GM18873 (cell line): ENCODE measurements at regions not wholly inside any gene's neighbourhood (a gene's known extent, or its start where the extent isn't known, plus 50 kb on each side); places are given as distances from the start of the nearest gene placed in this dataset.

ENCODE experiments used
- ATAC-seq: cut with Tn5 transposase; IDR thresholded peaks from one replicate; pipeline ENCODE4 v1.9.1; 2021; ENCODE audit warnings: mild to moderate bottlenecking, moderate library complexity, moderate number of reproducible peaks; ENCODE audit not compliant: unreplicated experiment, low FRiP score

DNA sequence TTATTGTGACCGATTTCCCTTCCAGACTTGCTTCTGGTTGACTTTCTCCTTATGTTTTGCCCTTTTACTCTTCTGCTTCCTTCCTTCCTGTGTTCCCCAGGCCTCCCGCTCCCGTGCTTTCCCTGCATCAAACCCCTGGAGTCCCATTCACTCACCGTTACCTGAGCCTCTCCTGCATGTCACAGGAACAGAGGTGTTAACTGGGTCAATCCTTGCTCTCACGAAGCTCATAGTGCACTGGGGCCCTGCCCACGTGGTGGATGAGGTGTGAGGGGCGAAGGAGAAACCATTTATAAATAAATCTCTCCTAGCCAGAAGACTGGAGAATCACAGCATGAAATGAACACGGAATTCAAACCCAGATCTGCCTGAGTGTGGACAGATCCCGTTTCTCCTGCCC is 83.1 kb upstream of the MSX1 start:
- ATAC-seq, result no peak

DNA sequence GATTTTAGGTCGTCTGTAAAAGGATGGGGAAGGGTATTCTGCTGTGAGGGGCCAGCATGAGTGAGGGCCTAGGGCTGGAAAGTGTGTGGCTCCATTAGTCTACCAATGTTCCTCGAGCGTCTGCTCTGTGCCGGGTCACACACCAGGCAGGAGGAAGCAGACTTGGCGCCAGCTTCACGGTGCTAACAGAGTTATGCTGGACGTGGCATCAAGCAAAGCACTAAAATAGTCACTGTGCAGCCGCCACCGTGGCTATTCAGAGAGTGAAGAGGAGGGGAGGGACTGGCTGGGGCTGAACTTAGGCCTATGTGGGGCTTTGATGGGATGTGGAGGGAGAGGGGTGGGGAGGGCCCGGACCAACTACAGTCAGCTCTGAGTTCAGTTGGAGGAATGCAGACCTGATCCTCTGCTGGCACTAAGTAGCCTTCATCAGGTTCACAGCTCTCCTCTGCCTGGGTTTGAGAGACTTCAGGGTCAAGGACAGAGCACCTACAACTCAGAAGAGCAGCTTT is 83.9 kb upstream of the MSX1 start:
- ATAC-seq, result no peak

DNA sequence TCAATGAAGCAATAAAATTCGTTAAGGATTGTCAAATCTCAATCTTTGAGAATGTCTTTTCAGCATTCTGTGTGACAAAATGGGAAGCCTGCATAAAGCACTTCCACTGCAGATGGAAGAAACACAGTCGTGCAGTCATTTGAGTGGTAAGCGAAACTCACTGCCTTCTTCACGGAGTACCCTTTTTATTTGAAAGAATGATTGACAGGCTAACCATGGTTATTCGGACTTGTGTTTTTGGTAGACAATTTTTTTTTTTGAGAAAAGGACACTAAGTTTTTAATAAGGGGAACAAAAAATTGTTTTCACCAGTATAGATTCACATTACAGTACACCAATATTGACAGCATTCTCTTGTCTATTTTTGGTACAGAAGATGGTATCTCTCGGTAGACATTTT is 86.9 kb upstream of the MSX1 start:
- no peak for ATAC-seq

DNA sequence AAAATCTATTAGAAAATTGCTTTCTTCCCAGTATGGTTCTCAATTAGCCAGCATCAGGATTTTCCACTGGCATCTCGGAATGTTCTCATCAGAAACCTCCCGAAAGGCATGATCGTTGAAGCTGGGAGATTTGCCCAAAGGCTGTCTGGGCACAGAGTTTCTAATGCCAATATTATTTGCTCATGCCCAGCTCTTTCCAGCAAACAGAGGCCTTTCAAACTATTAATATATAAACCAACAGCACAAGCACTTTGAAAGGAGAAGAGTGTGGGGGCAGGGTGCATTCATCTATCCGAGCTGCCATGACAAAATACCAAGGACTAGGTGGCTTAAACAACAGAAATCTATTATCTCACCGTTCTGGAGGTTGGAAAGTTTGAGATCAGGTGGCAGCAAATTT is 88.3 kb upstream of the MSX1 start:
- ATAC-seq, result no peak

DNA sequence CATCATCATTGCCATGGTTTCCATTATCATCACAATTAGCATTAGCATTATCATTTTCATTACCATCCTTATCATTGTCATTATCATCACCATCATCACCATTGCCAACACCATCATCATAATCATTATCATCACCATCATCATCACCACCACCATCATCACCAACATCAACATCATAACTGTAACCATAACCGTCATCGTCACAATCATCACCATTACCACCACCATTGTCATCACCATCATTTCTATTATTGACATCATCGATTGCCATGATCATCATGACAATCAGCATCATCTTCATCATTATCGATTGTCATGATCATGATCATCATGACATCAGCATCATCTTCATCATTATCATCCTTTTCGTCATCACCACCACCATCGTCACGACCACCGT is 88.9 kb upstream of the MSX1 start:
- ATAC-seq, result no peak

DNA sequence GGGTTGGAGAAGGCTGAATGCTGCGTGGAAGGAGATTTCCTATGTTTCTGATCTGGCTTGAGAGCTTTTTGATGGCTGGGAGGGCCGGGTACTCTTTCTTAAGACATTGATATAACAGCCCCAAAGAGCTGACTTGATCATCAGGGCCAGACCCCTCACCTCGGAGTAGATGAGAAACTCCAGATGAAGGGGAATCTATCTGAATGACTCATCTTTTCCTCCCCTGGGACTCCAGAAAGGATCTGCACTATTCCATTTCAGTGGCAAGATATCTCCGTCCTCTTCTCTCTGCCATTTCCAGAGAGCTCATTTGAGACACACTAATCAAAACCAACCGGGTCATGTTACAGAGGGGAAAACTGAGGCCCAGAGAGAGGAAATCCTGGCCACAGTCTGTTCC is 92.9 kb upstream of the MSX1 start:
- ATAC-seq, result no peak

DNA sequence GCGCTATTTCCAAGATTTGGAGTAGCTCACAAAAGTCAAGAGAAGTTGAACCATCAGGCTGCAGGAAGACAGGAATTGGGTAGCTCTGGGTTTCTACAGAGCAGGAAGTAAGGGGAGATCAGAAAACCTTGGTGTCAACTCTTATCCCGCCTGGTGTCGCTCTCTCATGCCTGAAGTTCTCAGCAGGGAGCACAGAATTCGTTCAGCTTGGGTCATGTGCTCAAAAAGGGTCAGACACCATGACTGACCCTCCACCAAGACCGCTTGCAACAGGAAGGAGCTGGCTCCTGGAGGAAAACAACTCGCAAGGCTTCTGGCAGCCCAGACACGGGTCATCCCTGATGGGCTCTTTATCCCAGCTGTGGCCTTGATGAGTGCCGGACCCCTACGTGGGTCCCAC is 93.7 kb upstream of the MSX1 start:
- ATAC-seq, result no peak

DNA sequence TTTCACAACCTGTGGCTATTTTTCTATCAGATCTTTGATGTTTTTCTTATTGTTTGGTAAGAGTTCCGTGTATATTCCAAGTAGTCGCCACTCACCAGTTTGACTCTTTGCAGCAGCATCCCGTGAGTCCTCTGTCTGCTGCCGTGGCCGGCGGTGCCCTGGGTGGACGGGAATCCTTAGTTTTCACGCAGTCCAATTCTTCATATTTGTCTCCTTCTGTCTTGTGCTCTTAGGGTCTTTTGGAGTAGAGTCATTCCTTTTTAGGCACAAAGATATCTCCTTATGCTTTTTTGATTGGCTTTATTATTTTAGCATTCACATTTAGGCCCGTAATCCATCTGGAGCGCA is 94.9 kb upstream of the MSX1 start:
- no peak for ATAC-seq

DNA sequence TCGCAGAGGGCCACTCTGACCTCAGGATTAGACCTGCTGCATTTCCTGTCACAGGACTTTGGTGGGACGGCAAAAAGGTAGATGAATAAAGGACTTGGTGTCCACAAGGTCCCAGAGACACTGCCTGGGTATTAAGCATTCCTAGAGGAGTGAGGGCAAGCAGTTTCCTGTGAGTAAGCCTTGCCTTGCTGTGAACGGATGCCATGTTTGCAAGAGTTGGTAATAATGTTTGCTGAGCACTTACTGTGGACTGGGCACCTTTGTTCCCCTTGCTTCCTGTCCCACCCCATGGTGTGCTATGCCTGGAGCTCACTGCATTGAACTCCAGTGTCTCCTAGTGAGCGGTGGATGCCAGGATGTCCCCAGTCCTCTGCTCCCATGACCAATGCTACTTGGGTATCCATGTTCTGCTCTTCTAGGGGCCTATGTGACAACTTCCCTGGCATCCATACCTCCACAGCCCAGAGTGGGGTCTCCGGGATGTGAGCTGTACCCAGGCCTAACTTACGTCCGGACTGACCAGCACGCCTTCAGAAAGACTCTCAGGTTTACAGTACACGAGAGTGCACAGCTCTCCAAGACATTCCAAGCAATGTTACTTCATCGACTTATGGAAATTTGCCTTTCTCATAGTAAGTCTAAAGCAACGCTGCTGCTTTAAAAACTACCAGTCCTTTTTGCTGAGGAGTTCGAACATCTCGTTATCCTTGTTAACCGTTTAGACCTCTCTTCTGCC is 95.5 kb upstream of the MSX1 start:
- ATAC-seq, result no peak

DNA sequence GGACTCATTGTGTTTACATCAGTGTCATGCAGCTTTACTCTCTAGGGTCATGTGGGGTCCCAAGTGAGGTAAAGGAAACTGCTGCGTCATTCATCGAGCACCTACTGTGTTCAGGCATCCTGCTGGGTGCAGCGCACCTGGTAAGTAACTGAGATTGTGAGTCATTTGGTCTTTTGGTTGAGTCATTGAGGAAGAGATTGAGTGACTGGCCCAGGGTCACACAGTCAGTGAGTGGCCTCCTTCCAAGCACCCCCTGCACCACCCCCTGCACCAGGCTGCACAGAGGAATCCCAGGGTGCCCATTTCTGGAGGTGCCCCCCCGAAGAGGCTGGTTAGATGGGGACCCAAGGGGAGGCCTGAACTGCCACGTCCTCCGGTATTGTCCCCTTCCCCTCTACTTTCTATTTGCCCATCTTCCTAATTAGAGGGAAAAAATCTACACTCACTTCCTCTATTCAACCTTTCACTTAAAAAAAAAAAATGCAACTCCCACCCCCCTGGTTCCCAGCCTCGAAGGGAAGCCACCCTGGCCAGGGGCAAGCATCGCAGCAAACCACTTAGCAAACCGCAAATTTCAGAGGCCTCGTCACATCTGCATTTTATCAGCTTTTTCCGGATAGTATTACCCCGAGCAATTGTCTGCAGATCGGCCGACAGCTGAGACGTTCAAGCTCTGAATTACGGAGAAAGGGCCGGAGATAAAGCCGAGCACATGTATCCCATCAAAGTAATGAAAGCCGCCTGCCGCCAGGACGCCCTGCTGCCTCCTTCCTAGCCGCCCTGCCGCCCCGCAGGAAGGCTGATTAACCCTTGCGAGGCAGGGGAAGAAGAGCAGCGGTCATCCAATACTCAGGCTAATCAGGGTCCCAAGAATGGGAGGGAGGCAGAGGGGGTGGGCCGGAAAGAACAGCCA is 96.3 kb upstream of the MSX1 start:
- ATAC-seq, result peak; percentile 94

DNA sequence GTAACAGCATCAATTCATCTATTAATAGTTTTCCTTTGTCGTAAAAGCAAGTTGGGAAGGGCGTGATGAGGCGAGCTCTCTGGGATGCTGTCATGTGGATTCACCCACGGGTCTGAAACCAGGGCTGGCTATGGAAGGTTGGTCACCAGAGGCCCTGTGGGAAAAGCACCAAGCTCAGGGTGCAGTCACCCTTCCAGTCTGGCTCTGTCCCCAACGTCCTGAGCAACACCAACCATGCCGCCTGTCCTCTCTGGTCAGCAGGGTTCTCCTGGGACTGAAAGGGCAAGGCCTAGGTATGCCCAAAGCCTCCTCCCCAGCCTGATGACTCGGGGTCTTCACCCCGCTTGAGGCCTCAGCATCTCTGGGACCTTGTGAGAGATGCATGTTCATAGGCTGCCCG is 97.2 kb upstream of the MSX1 start:
- no peak for ATAC-seq

DNA sequence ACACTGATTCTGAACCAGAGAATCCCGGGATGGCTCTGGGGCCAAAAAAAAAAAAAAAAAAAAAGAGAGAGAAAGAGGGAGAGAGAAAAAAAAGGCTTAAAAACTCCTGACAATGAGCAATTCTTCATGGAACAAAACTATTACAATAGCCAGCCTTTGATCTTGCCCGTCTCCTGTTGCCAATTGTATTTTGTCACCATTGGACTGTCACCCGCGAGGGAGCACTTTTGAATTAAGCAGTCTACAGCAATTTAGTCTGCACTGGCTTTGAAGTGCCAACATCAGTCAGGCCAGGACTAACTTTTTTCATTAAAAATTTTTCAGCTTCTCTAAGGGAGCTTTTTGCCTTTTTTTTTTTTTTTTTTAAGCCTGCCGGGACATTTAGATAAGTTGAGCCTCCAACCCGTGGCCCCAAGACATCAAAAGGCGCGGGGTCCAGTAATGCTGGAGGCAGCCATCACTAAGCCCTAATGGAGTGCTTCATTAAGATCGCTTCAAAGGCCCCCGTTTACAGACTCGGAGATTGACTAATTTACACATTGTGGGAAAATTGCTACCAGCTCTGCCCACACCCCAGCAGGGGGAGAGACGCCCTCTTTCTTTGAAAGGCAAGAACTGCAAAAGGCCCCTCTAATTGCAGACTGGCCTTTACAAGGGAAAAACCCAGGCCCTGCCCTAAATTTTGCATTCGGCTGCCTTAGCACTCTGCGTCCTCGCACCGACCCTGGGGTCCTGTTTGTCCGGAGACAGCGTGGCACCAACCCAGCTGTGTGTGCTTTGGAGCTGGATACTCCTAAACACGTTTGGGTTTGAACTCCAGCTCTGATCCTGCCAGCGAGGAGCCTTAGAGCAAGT is 98.1 kb upstream of the MSX1 start:
- no peak for ATAC-seq

DNA sequence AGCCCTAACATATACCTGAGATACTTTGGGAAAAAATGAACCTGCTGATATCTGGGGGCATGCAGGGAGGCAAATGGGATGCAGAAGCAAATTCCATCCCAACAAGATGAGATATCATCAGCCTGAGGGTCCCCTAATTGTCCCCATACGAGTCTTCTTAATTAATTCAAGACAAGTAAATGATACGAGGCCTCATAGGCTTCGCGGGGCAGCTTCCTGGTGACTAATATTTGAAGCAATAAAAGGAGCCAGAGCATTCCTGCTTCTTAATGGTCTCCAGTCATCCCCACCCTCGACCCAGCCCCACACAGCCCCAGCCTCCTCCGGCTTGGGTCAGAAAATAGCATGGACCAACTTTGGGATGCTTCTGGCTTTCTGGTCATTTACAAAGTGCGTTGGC is 99.6 kb upstream of the MSX1 start:
- ATAC-seq, result no peak

DNA sequence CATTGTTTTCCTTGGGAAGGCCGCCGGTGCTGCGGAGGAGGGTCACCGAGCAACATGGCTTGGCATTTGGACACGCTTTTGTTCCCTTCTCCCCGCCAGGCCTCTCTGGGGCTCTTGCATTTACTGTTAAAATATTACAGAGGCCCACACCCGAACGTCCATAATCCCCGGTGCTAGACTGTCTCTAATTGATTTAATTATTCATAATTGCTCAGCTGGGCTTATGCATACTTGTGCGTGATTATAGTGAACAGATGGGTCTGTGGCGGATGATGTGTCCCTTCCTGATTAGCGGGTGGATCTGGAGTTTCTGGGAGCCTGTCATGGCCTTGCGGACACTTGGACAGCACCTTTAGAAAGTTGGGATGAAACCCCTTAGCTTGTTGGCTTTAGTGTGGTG is 100.2 kb upstream of the MSX1 start:
- ATAC-seq, result no peak

DNA sequence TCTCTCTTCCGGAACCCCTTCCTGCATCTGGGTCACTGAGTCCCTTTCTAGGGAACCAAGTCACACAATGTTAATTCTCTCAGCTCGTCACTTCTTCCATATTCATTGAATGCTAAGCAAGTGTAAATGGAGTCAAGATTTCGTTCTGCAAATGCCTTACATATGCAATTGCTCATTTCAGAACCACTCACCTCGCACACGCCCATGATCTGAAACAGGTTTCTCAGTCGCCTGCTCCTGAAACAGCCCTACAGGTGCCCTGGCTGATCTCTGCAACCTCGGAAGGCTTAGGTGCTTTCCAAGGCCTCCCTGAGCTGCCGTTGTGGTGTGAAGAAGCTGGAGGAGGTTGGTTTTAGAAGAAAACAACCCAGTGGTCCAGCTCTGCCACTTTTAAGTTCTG is 100.8 kb upstream of the MSX1 start:
- ATAC-seq, result peak; percentile 46

DNA sequence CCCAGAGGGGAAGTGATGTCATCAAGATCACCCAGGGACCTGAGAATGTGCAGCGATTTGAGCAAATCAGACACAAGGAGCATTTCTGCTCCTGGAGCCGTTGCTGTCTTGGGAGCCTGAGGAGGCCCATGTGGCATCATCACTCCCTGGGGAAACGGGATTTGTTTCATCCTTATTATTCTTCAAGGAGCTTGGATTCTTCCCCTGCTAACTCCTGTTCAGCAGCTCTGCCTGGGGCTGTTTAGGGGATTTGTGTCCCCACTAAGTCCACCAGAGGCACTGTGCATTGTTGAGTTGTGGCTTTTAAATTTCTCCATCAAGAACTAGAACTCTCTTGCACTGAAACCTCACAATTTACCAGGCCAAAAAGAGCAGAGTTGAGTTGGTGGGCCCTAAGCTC is 104.2 kb upstream of the MSX1 start:
- no peak for ATAC-seq

DNA sequence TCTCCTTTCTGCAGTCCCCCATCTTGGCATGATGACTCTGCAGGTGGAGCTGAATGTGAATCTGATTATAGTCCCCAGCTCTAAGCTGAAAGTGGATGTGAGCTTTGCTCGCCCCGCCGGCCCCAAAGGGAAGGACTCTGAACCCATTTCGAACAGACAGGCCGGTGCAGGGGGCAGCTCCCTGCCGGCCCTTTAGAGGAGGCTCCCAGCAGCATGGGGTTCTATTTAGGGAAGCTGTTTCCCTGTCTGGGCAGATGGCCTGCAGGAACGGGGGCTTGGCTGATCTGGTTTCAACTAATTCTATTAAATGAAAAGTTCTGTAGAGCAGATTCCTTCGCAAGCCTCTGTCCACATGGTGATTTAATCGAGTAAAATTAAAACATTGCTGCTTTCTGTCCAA is 104.8 kb upstream of the MSX1 start:
- ATAC-seq, result no peak

DNA sequence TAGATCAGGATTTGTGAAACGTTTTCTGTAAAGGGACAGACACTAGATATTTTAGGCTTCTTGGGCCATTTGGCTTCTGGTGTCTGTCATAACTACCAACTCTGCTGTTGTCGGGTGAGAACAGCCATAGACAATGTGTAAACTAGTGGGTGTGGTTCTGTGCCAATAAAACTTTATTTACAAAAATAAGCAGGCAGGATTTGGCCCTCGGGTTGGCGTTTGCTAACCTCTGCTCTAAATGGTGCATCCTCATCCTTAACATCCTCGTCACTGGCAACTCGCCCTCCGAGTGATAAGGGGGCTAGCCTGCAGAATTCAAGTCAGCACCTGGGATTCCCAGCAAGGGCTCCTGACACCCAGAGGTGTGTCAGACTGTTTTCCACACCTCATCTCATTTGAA is 105.8 kb upstream of the MSX1 start:
- no peak for ATAC-seq

DNA sequence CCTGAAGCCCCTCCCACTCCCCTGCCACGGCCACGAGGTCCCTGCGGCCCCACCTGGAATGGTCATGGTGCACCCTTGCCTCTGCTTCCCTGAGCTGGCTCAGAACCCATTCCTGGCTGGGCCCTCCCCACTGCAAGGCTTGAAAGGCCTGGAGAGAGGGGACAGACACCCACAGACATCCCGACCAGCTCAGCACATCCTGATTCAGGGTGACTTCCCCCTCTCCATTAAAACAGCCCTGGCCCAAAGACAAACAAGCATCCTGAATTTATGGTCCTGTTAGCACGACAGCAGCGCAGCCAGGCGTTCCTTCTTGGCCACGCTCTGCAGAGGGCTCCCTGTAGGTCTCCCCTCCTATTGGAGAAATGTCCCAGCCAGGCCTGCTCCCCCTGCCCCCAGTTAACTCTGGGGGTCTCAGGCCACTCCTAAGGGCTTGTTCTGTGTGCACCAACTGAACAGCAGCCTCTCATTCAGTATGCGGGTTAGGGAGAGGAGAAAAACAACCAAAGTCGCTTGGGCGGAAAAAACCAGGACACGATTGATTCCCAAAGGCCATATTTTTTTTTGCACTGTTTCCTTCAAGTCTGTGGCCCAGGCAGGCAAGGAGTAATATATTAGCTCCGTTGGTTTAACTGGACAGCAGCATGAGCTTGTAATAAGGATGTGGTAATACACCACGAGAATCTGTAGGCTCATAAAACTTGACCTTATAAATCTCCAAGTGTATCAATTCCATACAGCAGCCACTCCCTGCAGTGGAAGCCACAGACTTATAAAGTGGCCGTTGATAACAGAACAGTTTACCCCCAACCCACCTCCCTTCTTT is 106.7 kb upstream of the MSX1 start:
- no peak for ATAC-seq

DNA sequence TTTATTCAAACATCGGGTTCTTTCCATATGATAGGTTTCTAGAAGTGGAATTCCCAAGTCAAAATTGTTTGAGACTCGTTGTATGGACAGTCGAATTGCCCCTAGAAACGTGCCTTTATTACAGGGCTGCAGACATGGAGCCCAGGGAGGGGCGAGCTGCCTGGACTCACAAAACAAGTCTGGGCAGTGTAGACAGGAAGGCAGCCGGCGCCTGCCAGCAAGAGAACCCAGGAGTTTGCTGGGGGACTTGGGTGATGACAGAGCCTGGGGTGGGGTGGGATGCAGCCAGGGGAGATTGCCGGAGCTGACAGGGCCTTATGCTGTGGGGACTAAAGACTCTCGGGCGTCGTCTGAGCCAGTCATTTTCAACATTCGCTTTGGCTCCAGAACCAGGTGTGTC is 107.4 kb upstream of the MSX1 start:
- ATAC-seq, result no peak
